GM23248 (cell line): ENCODE measurements at regions not wholly inside any gene's neighbourhood (a gene's known extent, or its start where the extent isn't known, plus 50 kb on each side); places are given as distances from the start of the nearest gene placed in this dataset.

Source experiments
- DNase-seq: peaks from one replicate; pipeline ENCODE4 v3.0.0-alpha.2; 2015
- H2AFZ ChIP-seq: fragments of 200-600 bp; sonication (generic); 2 replicates; pipeline ENCODE4 v1.6.1; 2016; ENCODE audit warnings: antibody characterized with exemption
- H3F3A ChIP-seq: fragments of 200-600 bp; sonication (generic); 2 replicates; pipeline ENCODE4 v1.6.1; 2016; ENCODE audit warnings: mild to moderate bottlenecking, antibody characterized with exemption, mixed run types; ENCODE audit not compliant: insufficient read depth
- H3K27ac ChIP-seq: fragments of 200-600 bp; sonication (generic); 2 replicates; pipeline ENCODE4 v1.5.1; 2016; ENCODE audit warnings: mild to moderate bottlenecking
- H3K27me3 ChIP-seq: fragments of 200-600 bp; sonication (generic); replicated peaks from 2 replicates; pipeline ENCODE4 v1.6.1; 2016; ENCODE audit warnings: mild to moderate bottlenecking; ENCODE audit not compliant: insufficient read depth
- H3K36me3 ChIP-seq: fragments of 200-600 bp; sonication (generic); 2 replicates; pipeline ENCODE4 v1.6.1; 2016; ENCODE audit warnings: low read depth, mild to moderate bottlenecking
- H3K4me1 ChIP-seq: fragments of 200-600 bp; sonication (generic); 2 replicates; pipeline ENCODE4 v1.6.1; 2016; ENCODE audit warnings: mild to moderate bottlenecking; ENCODE audit not compliant: insufficient read depth
- H3K4me2 ChIP-seq: fragments of 200-600 bp; sonication (generic); one replicate; pipeline ENCODE4 v1.6.1; 2016; ENCODE audit warnings: mild to moderate bottlenecking; ENCODE audit not compliant: unreplicated experiment
- H3K4me3 ChIP-seq: fragments of 200-600 bp; sonication (generic); 2 replicates; pipeline ENCODE4 v1.5.1; 2016; ENCODE audit warnings: mild to moderate bottlenecking
- H3K79me2 ChIP-seq: fragments of 200-600 bp; sonication (generic); 2 replicates; pipeline ENCODE4 v1.6.1; 2016; ENCODE audit warnings: mild to moderate bottlenecking; ENCODE audit not compliant: insufficient read depth
- H3K9ac ChIP-seq: fragments of 200-600 bp; sonication (generic); 2 replicates; pipeline ENCODE4 v1.6.1; 2016; ENCODE audit warnings: mild to moderate bottlenecking
- H3K9me2 ChIP-seq: fragments of 200-600 bp; sonication (generic); 2 replicates; pipeline ENCODE4 v1.6.1; 2016; ENCODE audit warnings: mixed run types, mild to moderate bottlenecking, moderate library complexity; ENCODE audit not compliant: insufficient read depth
- H3K9me3 ChIP-seq: fragments of 200-600 bp; sonication (generic); one replicate; pipeline ENCODE4 v1.6.1; 2017; ENCODE audit warnings: low read depth
- H4K20me1 ChIP-seq: fragments of 200-600 bp; sonication (generic); 2 replicates; pipeline ENCODE4 v1.6.0; 2016; ENCODE audit not compliant: insufficient read depth
- EZH2 ChIP-seq: fragments of 200-600 bp; sonication (generic); IDR thresholded peaks from 2 replicates; pipeline ENCODE4 v1.6.1; 2018; ENCODE audit warnings: antibody characterized with exemption, mild to moderate bottlenecking; ENCODE audit not compliant: insufficient read depth, poor library complexity, severe bottlenecking
- EZH2phosphoT487 ChIP-seq: fragments of 200-600 bp; sonication (generic); IDR thresholded peaks from 2 replicates; pipeline ENCODE4 v1.6.1; 2018; ENCODE audit warnings: antibody characterized with exemption, moderate library complexity, mild to moderate bottlenecking, low read depth; ENCODE audit not compliant: insufficient read depth
- WGBS, 2 experiments: methylation state at CpG; one replicate each; pipeline ENCODE4 v1.1.6; 2015 to 2017; ENCODE audit warnings: low lambda C conversion rate in 2 of 2, low coverage in 1 of 2; ENCODE audit errors: missing lambda C conversion rate in 2 of 2; 5-methylcytosine and 5-hydroxymethylcytosine counted together
- in situ Hi-C: fragments of 300-500 bp; cut with MboI; formaldehyde crosslinking; loops from 2 replicates; pipeline ENCODE4 v1.15.0; 2020

GRCh38 chr19:30741566-30741965 is 369.4 kb downstream of the ZNF536 start:
- Histone ChIP-seq H3K9ac (no peak overlapping the region), H3K27me3 (peaks cover 11% of the 10 kb centered on the region; the same call in 1 of the 2 replicates), H3K27ac (no peak overlapping the region), H2AFZ (no peak overlapping the region), H3K36me3 (no peaks in the 10 kb centered on the region), H3K4me3 (no peak overlapping the region), H3K79me2 (no peaks in the 10 kb centered on the region), H3K9me2 (no peaks in the 10 kb centered on the region), H3F3A (no peaks in the 10 kb centered on the region), H3K9me3 (no peaks in the 10 kb centered on the region), H3K4me2 (no peak overlapping the region), H4K20me1 (no peaks in the 10 kb centered on the region), H3K4me1 (no peaks in the 10 kb centered on the region)
- no peak for DNase-seq
- TF ChIP-seq EZH2: no peak
- in situ Hi-C loops: no loop called here
- 40 to 47% methylated on average over 2 of the region's 2 CpGs for WGBS, 2 experiments

- Histone ChIP-seq H3K36me3 (no peaks in the 10 kb centered on the region), H3K9ac (no peak overlapping the region), H3K27me3 (peaks cover 11% of the 10 kb centered on the region; the same call in 1 of the 2 replicates), H4K20me1 (no peaks in the 10 kb centered on the region), H3K9me2 (no peaks in the 10 kb centered on the region), H3K4me2 (no peak overlapping the region), H3K9me3 (no peaks in the 10 kb centered on the region), H3K4me1 (no peaks in the 10 kb centered on the region), H3K4me3 (no peak overlapping the region), H3K27ac (no peak overlapping the region), H3K79me2 (no peaks in the 10 kb centered on the region), H3F3A (no peaks in the 10 kb centered on the region), H2AFZ (no peak overlapping the region)
- no peak for DNase-seq
- in situ Hi-C loops: no loop called here
- TF ChIP-seq EZH2 (no peak), EZH2phosphoT487 (no peak)
- 14 to 15% methylated on average over 5 of the region's 5 CpGs for WGBS, 2 experiments
Observed at GRCh38 chr19:30739394-30739793, 367.2 kb downstream of the ZNF536 start.

GRCh38 chr19:30738047-30738446 is 365.9 kb downstream of the ZNF536 start:
- in situ Hi-C loops: no loop called here
- H3K4me2 ChIP-seq: no peak overlapping the region
- peaks cover 13% of the 10 kb centered on the region; the same call in 1 of the 2 replicates for H3K27me3 ChIP-seq
- H3K27ac ChIP-seq: no peak overlapping the region
- H3K9me3 ChIP-seq: no peaks in the 10 kb centered on the region
- H3K9me2 ChIP-seq: no peaks in the 10 kb centered on the region
- no peaks in the 10 kb centered on the region for H3F3A ChIP-seq
- TF ChIP-seq EZH2 (no peak), EZH2phosphoT487 (no peak)
- DNase-seq: no peak
- no peak overlapping the region for H3K9ac ChIP-seq
- no peak overlapping the region for H3K4me3 ChIP-seq
- no peaks in the 10 kb centered on the region for H3K79me2 ChIP-seq
- 53 to 54% methylated on average over 2 of the region's 2 CpGs for WGBS, 2 experiments
- H2AFZ ChIP-seq: no peak overlapping the region
- H3K4me1 ChIP-seq: no peaks in the 10 kb centered on the region
- no peaks in the 10 kb centered on the region for H3K36me3 ChIP-seq
- no peaks in the 10 kb centered on the region for H4K20me1 ChIP-seq

GRCh38 chr19:30734669-30735068 is 362.5 kb downstream of the ZNF536 start:
- Histone ChIP-seq H3K27me3 (0 out of 2 replicates have a peak, but pooled peaks cover 5% of the 10 kb centered on the region), H2AFZ (no peak overlapping the region), H4K20me1 (no peaks in the 10 kb centered on the region), H3K4me3 (no peak overlapping the region), H3K9ac (no peak overlapping the region), H3K36me3 (no peaks in the 10 kb centered on the region), H3K27ac (no peak overlapping the region), H3K4me1 (no peaks in the 10 kb centered on the region), H3K9me2 (no peaks in the 10 kb centered on the region), H3K79me2 (no peaks in the 10 kb centered on the region), H3K9me3 (no peaks in the 10 kb centered on the region), H3F3A (no peaks in the 10 kb centered on the region), H3K4me2 (no peak overlapping the region)
- TF ChIP-seq EZH2 (no peak), EZH2phosphoT487 (no peak)
- no peak for DNase-seq
- in situ Hi-C loops: no loop called here
- 50 to 58% methylated on average over 6 of the region's 6 CpGs for WGBS, 2 experiments

- H3K9ac ChIP-seq: no peak overlapping the region
- H3K9me2 ChIP-seq: no peaks in the 10 kb centered on the region
- no peak overlapping the region for H2AFZ ChIP-seq
- H3K9me3 ChIP-seq: no peaks in the 10 kb centered on the region
- TF ChIP-seq EZH2phosphoT487 (no peak), EZH2 (no peak)
- no peak overlapping the region for H3K27ac ChIP-seq
- no peaks in the 10 kb centered on the region for H3F3A ChIP-seq
- 0 out of 2 replicates have a peak, but pooled peaks cover 5% of the 10 kb centered on the region for H3K27me3 ChIP-seq
- H3K36me3 ChIP-seq: no peaks in the 10 kb centered on the region
- no peaks in the 10 kb centered on the region for H3K79me2 ChIP-seq
- DNase-seq: no peak
- no peaks in the 10 kb centered on the region for H4K20me1 ChIP-seq
- H3K4me3 ChIP-seq: no peak overlapping the region
- in situ Hi-C loops: no loop called here
- H3K4me2 ChIP-seq: no peak overlapping the region
- no peaks in the 10 kb centered on the region for H3K4me1 ChIP-seq
- 69 to 73% methylated on average over 15 of the region's 15 CpGs for WGBS, 2 experiments
Observed at GRCh38 chr19:30733826-30734550, 361.8 kb downstream of the ZNF536 start.
